SU-DHL-6 (cell line): ENCODE measurements at regions not wholly inside any gene's neighbourhood (a gene's known extent, or its start where the extent isn't known, plus 50 kb on each side); places are given as distances from the start of the nearest gene placed in this dataset.

Experiments
- H2AFZ ChIP-seq: fragments of 200-600 bp; sonication (generic); 2 replicates; pipeline ENCODE4 v1.6.1; 2014; ENCODE audit warnings: low read depth, mild to moderate bottlenecking, moderate library complexity, mixed read lengths, antibody characterized with exemption, low read length; ENCODE audit not compliant: severe bottlenecking
- H3F3A ChIP-seq: fragments of 200-600 bp; shearing (Covaris generic); 2 replicates; pipeline ENCODE4 v1.6.0; 2016; ENCODE audit warnings: antibody characterized with exemption, mild to moderate bottlenecking; ENCODE audit not compliant: insufficient read depth
- H3K27ac ChIP-seq: fragments of 200-600 bp; sonication (generic); 2 replicates; pipeline ENCODE4 v1.5.1; 2016; ENCODE audit warnings: low read depth, mild to moderate bottlenecking, low read length, moderate library complexity, mixed read lengths
- H3K27me3 ChIP-seq: fragments of 200-600 bp; sonication (generic), shearing (Covaris generic); 2 replicates; pipeline ENCODE4 v1.6.0; 2014; ENCODE audit warnings: mild to moderate bottlenecking, low read length
- H3K36me3 ChIP-seq: fragments of 200-600 bp; sonication (generic); 2 replicates; pipeline ENCODE4 v1.6.1; 2014; ENCODE audit warnings: mild to moderate bottlenecking, low read length, mixed read lengths
- H3K4me2 ChIP-seq: fragments of 300-600, 200-600 bp; shearing (Covaris generic), sonication (generic); 2 replicates; pipeline ENCODE4 v1.6.0; 2014; ENCODE audit warnings: low read length, low read depth, mild to moderate bottlenecking; ENCODE audit not compliant: poor library complexity, severe bottlenecking
- H3K4me3 ChIP-seq: fragments of 200-600 bp; sonication (generic); 2 replicates; pipeline ENCODE4 v1.5.1; 2014; ENCODE audit warnings: antibody characterized with exemption, low read length, mild to moderate bottlenecking, mixed read lengths; ENCODE audit not compliant: insufficient read depth, poor library complexity, severe bottlenecking
- H3K79me2 ChIP-seq: fragments of 200-600 bp; sonication (generic); 2 replicates; pipeline ENCODE4 v1.6.1; 2014; ENCODE audit warnings: mild to moderate bottlenecking, low read length, moderate library complexity; ENCODE audit not compliant: insufficient read depth
- H3K9ac ChIP-seq: fragments of 200-600 bp; sonication (generic); 2 replicates; pipeline ENCODE4 v1.7.0; 2014; ENCODE audit warnings: mild to moderate bottlenecking, low read length
- H3K9me2 ChIP-seq: fragments of 200-600 bp; sonication (generic); replicated peaks from 2 replicates; pipeline ENCODE4 v1.6.1; 2014; ENCODE audit warnings: low read length; ENCODE audit not compliant: insufficient read depth
- H3K9me3 ChIP-seq: fragments of 200-600 bp; sonication (generic); 2 replicates; pipeline ENCODE4 v1.6.1; 2014; ENCODE audit warnings: low read length, mixed read lengths; ENCODE audit not compliant: insufficient read depth
- H4K20me1 ChIP-seq: fragments of 200-600 bp; sonication (generic); 2 replicates; pipeline ENCODE4 v1.6.1; 2014; ENCODE audit warnings: low read depth, mild to moderate bottlenecking, antibody characterized with exemption, low read length, moderate library complexity, mixed read lengths
- CTCF ChIP-seq: fragments of 200-600 bp; sonication (generic); IDR thresholded peaks from one replicate; pipeline ENCODE4 v1.5.1; 2017; ENCODE audit warnings: antibody characterized with exemption, mild to moderate bottlenecking, low read length, moderate library complexity; ENCODE audit not compliant: insufficient read depth, poor library complexity, severe bottlenecking
- EZH2phosphoT487 ChIP-seq: fragments of 200-600 bp; sonication (generic), shearing (Covaris generic); conservative IDR thresholded peaks from 2 replicates; pipeline ENCODE4 v1.6.1; 2018; ENCODE audit warnings: mild to moderate bottlenecking, antibody characterized with exemption, low read length, moderate library complexity, mixed read lengths

GRCh38 chr20:9912858-9913434, 74.1 kb upstream of the PAK5 start:
- H3K79me2 ChIP-seq = no peaks in the 10 kb centered on the region
- no peaks in the 10 kb centered on the region for H3K36me3 ChIP-seq
- H3K27ac ChIP-seq = no peak overlapping the region
- H3K9me3 ChIP-seq = no peaks in the 10 kb centered on the region
- no peaks in the 10 kb centered on the region for H4K20me1 ChIP-seq
- no peak overlapping the region for H3K4me3 ChIP-seq
- no peak overlapping the region for H3K4me2 ChIP-seq
- no peaks in the 10 kb centered on the region for H3K27me3 ChIP-seq
- no peak overlapping the region for H2AFZ ChIP-seq
- TF ChIP-seq EZH2phosphoT487 (no peak), CTCF (peak; percentile 80)
- no peak overlapping the region for H3K9ac ChIP-seq
- no peaks in the 10 kb centered on the region for H3F3A ChIP-seq
- H3K9me2 ChIP-seq = no peaks in the 10 kb centered on the region

- Histone ChIP-seq H3K9ac (no peak overlapping the region), H3K27me3 (no peaks in the 10 kb centered on the region), H3K27ac (no peak overlapping the region), H3K79me2 (no peaks in the 10 kb centered on the region), H3K9me3 (no peaks in the 10 kb centered on the region), H3K4me3 (no peak overlapping the region), H3F3A (no peaks in the 10 kb centered on the region), H3K36me3 (no peaks in the 10 kb centered on the region), H4K20me1 (no peaks in the 10 kb centered on the region), H2AFZ (no peak overlapping the region), H3K4me2 (no peak overlapping the region), H3K9me2 (no peaks in the 10 kb centered on the region)
- TF ChIP-seq CTCF (no peak), EZH2phosphoT487 (no peak)
Observed at GRCh38 chr20:9912290-9912689, 73.4 kb upstream of the PAK5 start.

GRCh38 chr20:9911519-9911918, 72.6 kb upstream of the PAK5 start:
- Histone ChIP-seq H3K27me3 (no peaks in the 10 kb centered on the region), H3K9me3 (no peaks in the 10 kb centered on the region), H3F3A (no peaks in the 10 kb centered on the region), H4K20me1 (no peaks in the 10 kb centered on the region), H3K27ac (no peak overlapping the region), H3K79me2 (no peaks in the 10 kb centered on the region), H2AFZ (no peak overlapping the region), H3K4me3 (no peak overlapping the region), H3K4me2 (no peak overlapping the region), H3K9me2 (no peaks in the 10 kb centered on the region), H3K36me3 (no peaks in the 10 kb centered on the region), H3K9ac (no peak overlapping the region)
- TF ChIP-seq EZH2phosphoT487 (no peak), CTCF (no peak)
